ENCODE measurements at regions not wholly inside any gene's neighbourhood (a gene's known extent, or its start where the extent isn't known, plus 50 kb on each side); places are given as distances from the start of the nearest gene placed in this dataset.

GRCh38 chr2:67137699-67138098 is 259.4 kb upstream of the ETAA1 start:
- intact Hi-C loops (cut with micrococcal nuclease): loop anchor here (10.0 kb wide), 1 partner anchor 703 kb away; the partner anchor contains the start of gene MEIS1
- CTCF ChIA-PET: no interaction called here
- no peak for FAIRE-seq

More at GRCh38 chr2:67137699-67138098, 259.4 kb upstream of the ETAA1 start:
- H3K9ac ChIP-seq (replicated peaks; ENCODE audit: extremely low read depth, insufficient read depth, low read length): no peak overlapping the region
- dilution Hi-C loops (cut with MboI; ENCODE audit: extremely low pct_ligation_motif_present, low sequenced_read_pairs): no loop called here
- no TSS peak for BruUV-seq (replicated peaks)
- peak; percentile 21 for DNase-seq (ENCODE audit: low read depth, low spot score)
- no peaks in the 10 kb centered on the region for H3K79me2 ChIP-seq (ENCODE audit: control insufficient read depth, insufficient read depth, low read length)
- TF ChIP-seq EZH2 (IDR thresholded peaks at IDR 0.05; ENCODE audit: borderline replicate concordance, low read depth, low read length, severe bottlenecking): no peak
- TF ChIP-seq GATA2 (IDR thresholded peaks at IDR 0.05; ENCODE audit: insufficient read depth, insufficient read length, low read depth, low read length): no peak
- TF ChIP-seq, protein P1, sequence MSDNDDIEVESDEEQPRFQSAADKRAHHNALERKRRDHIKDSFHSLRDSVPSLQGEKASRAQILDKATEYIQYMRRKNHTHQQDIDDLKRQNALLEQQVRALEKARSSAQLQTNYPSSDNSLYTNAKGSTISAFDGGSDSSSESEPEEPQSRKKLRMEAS (IDR thresholded peaks at IDR 0.05; ENCODE audit: insufficient read depth, insufficient read length): no peak
- no peak for TF ChIP-seq MYC (IDR thresholded peaks at IDR 0.05; ENCODE audit: low read depth, low read length)
- TF ChIP-seq CTCF (IDR thresholded peaks at IDR 0.05; ENCODE audit: extremely low read depth in 1 of 2, insufficient read depth in 1 of 2, low read depth in 1 of 2, low read length in 2 of 2): no peak
- H2AFZ ChIP-seq (ENCODE audit: low read depth, low read length): no peak overlapping the region
- H3K36me3 ChIP-seq (ENCODE audit: control insufficient read depth in 2 of 2, extremely low read depth in 1 of 2, insufficient read depth in 2 of 2, low read length in 2 of 2): no peaks in the 10 kb centered on the region
- no peaks in the 10 kb centered on the region for H3K9me3 ChIP-seq (replicated peaks; ENCODE audit: control insufficient read depth, insufficient read depth, low read length)
- H3K9me1 ChIP-seq (replicated peaks; ENCODE audit: control insufficient read depth, extremely low read depth, insufficient read depth, low read length): no peaks in the 10 kb centered on the region
- H3K4me3 ChIP-seq (replicated peaks in 1 of 3; ENCODE audit: insufficient read depth in 1 of 3, low read depth in 1 of 3, low read length in 3 of 3): no peak overlapping the region
- H3K27me3 ChIP-seq (ENCODE audit: control insufficient read depth in 2 of 2, insufficient read depth in 2 of 2, low read length in 2 of 2): no peaks in the 10 kb centered on the region
- no peaks in the 10 kb centered on the region for H4K20me1 ChIP-seq (replicated peaks; ENCODE audit: control insufficient read depth, extremely low read depth, insufficient read depth, low read length)
- H3K4me2 ChIP-seq (ENCODE audit: insufficient read depth, low read length): no peak overlapping the region
- POLR2A ChIA-PET: no interaction called here
- H3K4me1 ChIP-seq (ENCODE audit: control insufficient read depth, extremely low read depth, insufficient read depth, low read length): no peaks in the 10 kb centered on the region
- no peak overlapping the region for H3K27ac ChIP-seq (ENCODE audit: insufficient read depth, low read depth, low read length)

Measured in endothelial cell of umbilical vein (primary cell).